GM12878 (cell line): ENCODE measurements at regions not wholly inside any gene's neighbourhood (a gene's known extent, or its start where the extent isn't known, plus 50 kb on each side); places are given as distances from the start of the nearest gene placed in this dataset.

Experiments
- ATAC-seq: fragments of 200-7000 bp; cut with Tn5 transposase; 3 replicates; pipeline ENCODE4 v1.9.1; 2020; ENCODE audit warnings: mild to moderate bottlenecking, moderate library complexity
- BruUV-seq: library from RNA; stranded (reverse); fragments of 400-500 nt; replicated peaks from 2 replicates; lab custom pipeline; 2021; lab: Mats Ljungman, UMichigan
- CTCF ChIA-PET: fragments of 300-600 bp; sonication (Branson Sonifier 250); formaldehyde crosslinking; extraction: SDS; loops from one replicate; lab custom pipeline; 2021; ENCODE audit warnings: inconsistent platforms; lab: Yijun Ruan, JAX
- POLR2A ChIA-PET: fragments of 350-600 bp; formaldehyde crosslinking; extraction: SDS; loops from one replicate; lab custom pipeline; 2021; ENCODE audit warnings: inconsistent platforms; lab: Charles Lee
- RAD21 ChIA-PET: fragments of 300-600 bp; sonication (Branson Sonifier 250); formaldehyde crosslinking; loops from one replicate; lab custom pipeline; 2023; ENCODE audit warnings: antibody characterized with exemption; ENCODE audit not compliant: unreplicated experiment; lab: Charles Lee
- SMC1A ChIA-PET: fragments of 300-600 bp; sonication (Branson Sonifier 250); formaldehyde crosslinking; loops from one replicate; lab custom pipeline; 2023; ENCODE audit not compliant: unreplicated experiment, uncharacterized antibody; lab: Charles Lee
- DNase-seq: peaks from one replicate; pipeline ENCODE4 v3.0.0-alpha.2; 2011; ENCODE audit warnings: low read depth, low spot score
- FAIRE-seq: peaks from 3 replicates; lab custom pipeline; 2011; peaks lifted over from hg19 to GRCh38; lab: Jason Lieb, UNC
- H2AFZ ChIP-seq: 2 replicates; pipeline ENCODE4 v1.6.0; 2011; ENCODE audit warnings: low read depth, low read length, control low read depth; ENCODE audit not compliant: control insufficient read depth
- H3K27ac ChIP-seq: 2 replicates; pipeline ENCODE4 v1.5.1; 2011; ENCODE audit warnings: control low read depth; ENCODE audit not compliant: control insufficient read depth, insufficient read depth
- H3K27me3 ChIP-seq, 2 experiments: replicated peaks in 1 of 2; 2 replicates each; pipeline versions ENCODE4 v1.6.0 to v1.6.1; 2011; ENCODE audit warnings: low read length in 1 of 2; ENCODE audit not compliant: control insufficient read depth in 2 of 2, insufficient read depth in 2 of 2
- H3K36me3 ChIP-seq, 2 experiments: 2 replicates each; pipeline ENCODE4 v1.5.1; 2011; ENCODE audit warnings: low read length in 1 of 2; ENCODE audit not compliant: control insufficient read depth in 2 of 2, insufficient read depth in 2 of 2
- H3K4me1 ChIP-seq: 2 replicates; pipeline ENCODE4 v1.6.1; 2011; ENCODE audit warnings: mild to moderate bottlenecking, low read length, moderate library complexity, mixed read lengths; ENCODE audit not compliant: control insufficient read depth, insufficient read depth
- H3K4me2 ChIP-seq: 2 replicates; pipeline ENCODE4 v1.6.0; 2011; ENCODE audit warnings: control low read depth; ENCODE audit not compliant: control insufficient read depth, insufficient read depth
- H3K4me3 ChIP-seq: fragments of 200-600 bp; sonication (generic); 2 replicates; pipeline ENCODE4 v1.5.1; 2016
- H3K79me2 ChIP-seq: 2 replicates; pipeline ENCODE4 v1.6.0; 2011; ENCODE audit warnings: low read length; ENCODE audit not compliant: control insufficient read depth, insufficient read depth
- H3K9ac ChIP-seq: 2 replicates; pipeline ENCODE4 v1.8.0; 2011; ENCODE audit warnings: low read length, control low read depth, mixed read lengths; ENCODE audit not compliant: control insufficient read depth, insufficient read depth
- H3K9me3 ChIP-seq: replicated peaks from 3 replicates; pipeline ENCODE4 v1.5.1; 2011; ENCODE audit warnings: mild to moderate bottlenecking, low read length; ENCODE audit not compliant: control insufficient read depth, insufficient read depth
- H4K20me1 ChIP-seq: 2 replicates; pipeline ENCODE4 v1.6.0; 2011; ENCODE audit not compliant: control insufficient read depth, insufficient read depth
- BCL11A ChIP-seq: IDR thresholded peaks from 2 replicates; pipeline ENCODE4 v1.6.1; 2011; ENCODE audit warnings: low read depth, low read length
- CREB1 ChIP-seq: IDR thresholded peaks from 2 replicates; pipeline ENCODE4 v1.6.1; 2012; ENCODE audit warnings: low read depth, mild to moderate bottlenecking, inconsistent platforms
- ETV6 ChIP-seq, 2 experiments: fragments of 450-650 bp in 1 of 2; IDR thresholded peaks in 1 of 2; conservative IDR thresholded peaks in 1 of 2; 2 replicates each; pipeline ENCODE4 v1.6.1; 2014; ENCODE audit warnings: antibody characterized with exemption in 1 of 2, borderline replicate concordance in 1 of 2, low read depth in 1 of 2, mild to moderate bottlenecking in 1 of 2, moderate library complexity in 1 of 2
- GATAD2B ChIP-seq: fragments of 450-650 bp; conservative IDR thresholded peaks from 2 replicates; pipeline ENCODE4 v1.6.1; 2017; ENCODE audit warnings: low read depth, mild to moderate bottlenecking, moderate library complexity
- MEF2B ChIP-seq: fragments of 450-650 bp; IDR thresholded peaks from 2 replicates; pipeline ENCODE4 v1.6.1; 2018; ENCODE audit warnings: mild to moderate bottlenecking, moderate library complexity; ENCODE audit not compliant: partially characterized antibody, poor library complexity, severe bottlenecking
- NFXL1 ChIP-seq: fragments of 450-650 bp; IDR thresholded peaks from 2 replicates; pipeline ENCODE4 v1.6.1; 2017; ENCODE audit warnings: antibody characterized with exemption, mild to moderate bottlenecking, borderline replicate concordance
- NR2C2 ChIP-seq: IDR thresholded peaks from 2 replicates; pipeline ENCODE4 v1.6.1; 2011; ENCODE audit warnings: borderline replicate concordance, low read depth; ENCODE audit not compliant: control insufficient read depth, insufficient read length
- RBBP5 ChIP-seq: fragments of 200-600 bp; sonication (generic); conservative IDR thresholded peaks from 2 replicates; pipeline ENCODE4 v1.6.1; 2016
- SMAD5 ChIP-seq: IDR thresholded peaks from 2 replicates; pipeline ENCODE4 v1.6.1; 2016; ENCODE audit warnings: antibody characterized with exemption, low read depth
- SMC3 ChIP-seq: IDR thresholded peaks from 2 replicates; pipeline ENCODE4 v1.6.1; 2011; ENCODE audit warnings: low read length, improper control_type of control experiment, borderline replicate concordance
- SRF ChIP-seq, 2 experiments: IDR thresholded peaks; 2 replicates each; pipeline ENCODE4 v1.6.1; 2011; ENCODE audit warnings: low read depth in 2 of 2, low read length in 2 of 2, mild to moderate bottlenecking in 1 of 2, moderate library complexity in 1 of 2
- SUZ12 ChIP-seq: fragments of 200-600 bp; sonication (generic); IDR thresholded peaks from one replicate; pipeline ENCODE4 v1.6.1; 2018; ENCODE audit warnings: antibody characterized with exemption, mild to moderate bottlenecking; ENCODE audit not compliant: unreplicated experiment
- TCF7 ChIP-seq: IDR thresholded peaks from 2 replicates; pipeline ENCODE4 v1.6.1; 2014; ENCODE audit warnings: antibody characterized with exemption, borderline replicate concordance
- WGBS: methylation state at CpG from one replicate; pipeline ENCODE4 v1.1.6; 2016; ENCODE audit warnings: low lambda C conversion rate; ENCODE audit not compliant: insufficient replicate concordance, insufficient coverage; ENCODE audit errors: missing lambda C conversion rate; 5-methylcytosine and 5-hydroxymethylcytosine counted together
- in situ Hi-C: fragments of 300-500 bp; cut with MboI; formaldehyde crosslinking; loops from 9 replicates; pipeline ENCODE4 v1.14.3; 2018; ENCODE audit warnings: mixed read lengths
- intact Hi-C: fragments of 100-400 bp; cut with micrococcal nuclease; formaldehyde crosslinking; loops from one replicate; pipeline ENCODE4 v1.14.2; 2022; ENCODE audit not compliant: unreplicated experiment
- TF ChIP-seq, protein P1 (sequence below): fragments of 450-650 bp; IDR thresholded peaks from 2 replicates; pipeline ENCODE4 v1.6.1; 2017; ENCODE audit warnings: borderline replicate concordance
- TF ChIP-seq, protein P2 (sequence below): IDR thresholded peaks from 2 replicates; pipeline ENCODE4 v1.6.1; 2012; ENCODE audit warnings: low read length, inconsistent platforms

GRCh38 chr9:115914291-115914690, 239.3 kb upstream of the PAPPA start:
- WGBS = 37% methylated on average over 5 of the region's 5 CpGs
- H3K9ac ChIP-seq = no peak overlapping the region
- FAIRE-seq (no peak), DNase-seq (no peak), ATAC-seq (no peak)
- no peak overlapping the region for H3K4me2 ChIP-seq
- ChIA-PET RAD21 (no interaction called here), POLR2A (no interaction called here), SMC1A (no interaction called here)
- H3K4me1 ChIP-seq = no peaks in the 10 kb centered on the region
- no peaks in the 10 kb centered on the region for H3K36me3 ChIP-seq
- no TSS peak for BruUV-seq
- intact Hi-C loops (no loop called here), in situ Hi-C loops (no loop called here)
- H3K4me3 ChIP-seq = no peak overlapping the region
- H4K20me1 ChIP-seq = no peaks in the 10 kb centered on the region
- no peak overlapping the region for H2AFZ ChIP-seq
- no peak overlapping the region for H3K27ac ChIP-seq
- TF ChIP-seq NFXL1 (no peak), ETV6 (conservative IDR thresholded peaks at IDR 0.05 in 1 of 2, IDR thresholded peaks at IDR 0.05 in 1 of 2; ENCODE audit: borderline replicate concordance in 1 of 2, low read depth in 1 of 2) (no peak), RBBP5 (no peak), SMAD5 (no peak), MEF2B (no peak), BCL11A (no peak), CREB1 (no peak), SUZ12 (no peak), GATAD2B (no peak), TCF7 (no peak), NR2C2 (no peak), SMC3 (no peak), SRF (IDR thresholded peaks at IDR 0.05; ENCODE audit: low read depth in 2 of 2, low read length in 2 of 2) (no peak)
- TF ChIP-seq, protein P1, sequence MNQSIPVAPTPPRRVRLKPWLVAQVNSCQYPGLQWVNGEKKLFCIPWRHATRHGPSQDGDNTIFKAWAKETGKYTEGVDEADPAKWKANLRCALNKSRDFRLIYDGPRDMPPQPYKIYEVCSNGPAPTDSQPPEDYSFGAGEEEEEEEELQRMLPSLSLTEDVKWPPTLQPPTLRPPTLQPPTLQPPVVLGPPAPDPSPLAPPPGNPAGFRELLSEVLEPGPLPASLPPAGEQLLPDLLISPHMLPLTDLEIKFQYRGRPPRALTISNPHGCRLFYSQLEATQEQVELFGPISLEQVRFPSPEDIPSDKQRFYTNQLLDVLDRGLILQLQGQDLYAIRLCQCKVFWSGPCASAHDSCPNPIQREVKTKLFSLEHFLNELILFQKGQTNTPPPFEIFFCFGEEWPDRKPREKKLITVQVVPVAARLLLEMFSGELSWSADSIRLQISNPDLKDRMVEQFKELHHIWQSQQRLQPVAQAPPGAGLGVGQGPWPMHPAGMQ = no peak
- TF ChIP-seq, protein P2, sequence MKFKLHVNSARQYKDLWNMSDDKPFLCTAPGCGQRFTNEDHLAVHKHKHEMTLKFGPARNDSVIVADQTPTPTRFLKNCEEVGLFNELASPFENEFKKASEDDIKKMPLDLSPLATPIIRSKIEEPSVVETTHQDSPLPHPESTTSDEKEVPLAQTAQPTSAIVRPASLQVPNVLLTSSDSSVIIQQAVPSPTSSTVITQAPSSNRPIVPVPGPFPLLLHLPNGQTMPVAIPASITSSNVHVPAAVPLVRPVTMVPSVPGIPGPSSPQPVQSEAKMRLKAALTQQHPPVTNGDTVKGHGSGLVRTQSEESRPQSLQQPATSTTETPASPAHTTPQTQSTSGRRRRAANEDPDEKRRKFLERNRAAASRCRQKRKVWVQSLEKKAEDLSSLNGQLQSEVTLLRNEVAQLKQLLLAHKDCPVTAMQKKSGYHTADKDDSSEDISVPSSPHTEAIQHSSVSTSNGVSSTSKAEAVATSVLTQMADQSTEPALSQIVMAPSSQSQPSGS = no peak
- TF ChIP-seq, all 136 proteins: peak for 0
- no peaks in the 10 kb centered on the region for H3K9me3 ChIP-seq
- H3K27me3 ChIP-seq = no peaks in the 10 kb centered on the region
- CTCF ChIA-PET = interaction anchor here (0.7 kb wide), 1 partner anchor 13 kb away, joined by 4 read pairs; no protein-coding TSS in a partner anchor
- H3K79me2 ChIP-seq = no peaks in the 10 kb centered on the region
